Ammon's horn (tissue), 1 donor: ENCODE measurements at regions not wholly inside any gene's neighbourhood (a gene's known extent, or its start where the extent isn't known, plus 50 kb on each side); places are given as distances from the start of the nearest gene placed in this dataset.
"Not testable (repeated sequence)": the region's sequence is repeated elsewhere in the genome, so short reads cannot be mapped to it uniquely, and the experiment has no call there.

Experiments used
- DNase-seq: peaks from one replicate; pipeline ENCODE4 v3.0.0-alpha.2; 2016; ENCODE audit warnings: low spot score

DNA sequence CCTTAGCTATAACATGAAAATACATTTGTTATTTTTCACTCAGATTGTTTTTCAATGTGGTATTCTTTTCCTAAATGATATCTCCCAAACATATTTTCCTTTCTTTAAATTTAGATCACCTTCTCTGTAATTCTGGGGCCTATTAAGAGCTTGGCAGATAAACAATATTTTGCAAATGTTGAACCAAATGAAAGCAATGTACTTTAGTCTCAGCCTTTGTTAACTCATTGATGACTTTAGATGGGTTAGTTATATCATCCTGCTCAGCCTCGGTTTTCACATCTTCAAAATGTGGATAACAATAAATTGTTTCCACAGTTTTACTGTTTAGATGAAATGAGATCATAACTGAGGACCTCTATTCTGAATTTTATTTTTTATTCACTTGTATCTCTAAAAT is 1205.2 kb downstream of the SUCLG1 start:
- no peak for DNase-seq

- DNase-seq = no peak
Measured at GRCh38 chr2:83251321-83251872, 1207.7 kb downstream of the SUCLG1 start.

DNA sequence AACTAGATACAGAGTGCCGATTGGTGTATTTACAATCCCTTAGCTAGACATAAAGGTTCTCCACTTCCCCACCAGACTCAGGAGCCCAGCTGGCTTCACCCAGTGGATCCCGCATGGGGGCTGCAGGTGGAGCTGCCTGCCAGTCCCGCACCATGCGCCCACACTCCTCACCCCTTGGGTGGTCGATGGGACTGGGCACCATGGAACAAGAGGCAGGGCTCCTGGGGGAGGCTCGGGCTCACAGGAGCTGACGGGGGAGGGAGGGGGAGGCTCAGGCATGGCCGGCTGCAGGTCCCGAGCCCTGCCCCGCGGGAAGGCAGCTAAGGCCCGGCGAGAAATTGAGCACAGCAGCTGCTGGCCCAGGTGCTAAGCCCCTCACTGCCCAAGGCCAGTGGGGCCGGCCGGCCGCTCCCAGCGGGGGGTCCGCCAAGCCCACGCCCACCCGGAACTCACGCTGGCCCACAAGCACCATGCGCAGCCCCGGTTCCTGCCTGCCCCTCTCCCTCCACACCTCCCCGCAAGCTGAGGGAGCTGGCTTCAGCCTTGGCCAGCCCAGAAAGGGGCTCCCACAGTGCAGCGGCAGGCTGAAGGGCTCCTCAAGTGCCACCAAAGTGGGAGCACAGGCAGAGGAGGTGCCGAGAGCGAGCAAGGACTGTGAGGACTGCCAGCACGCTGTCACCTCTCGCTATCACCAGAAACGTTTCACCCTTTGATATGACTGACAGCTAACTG is 1213.1 kb downstream of the SUCLG1 start:
- not testable (repeated sequence) for DNase-seq

DNA sequence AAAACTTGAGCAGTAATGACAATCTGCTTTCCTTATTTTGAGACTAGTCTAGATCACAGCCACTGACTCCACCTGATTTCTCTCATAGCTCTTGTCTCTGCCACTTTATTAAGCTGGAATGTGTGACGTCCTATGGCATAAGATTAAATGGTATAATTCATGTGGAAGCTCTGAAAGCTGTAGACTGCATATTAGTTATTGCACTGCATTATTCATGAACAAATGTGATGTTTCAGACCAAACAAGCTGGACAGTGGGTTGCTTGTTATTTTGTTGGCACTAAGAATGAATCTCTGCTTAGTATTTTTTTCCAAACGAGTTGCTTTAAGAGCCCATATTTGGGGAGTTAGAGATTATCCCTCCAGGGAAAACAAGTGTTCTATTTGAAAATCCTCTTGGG is 1218.5 kb downstream of the SUCLG1 start:
- no peak for DNase-seq

GRCh38 chr2:83238111-83238510 is 1221.0 kb downstream of the SUCLG1 start:
- no peak for DNase-seq

DNA sequence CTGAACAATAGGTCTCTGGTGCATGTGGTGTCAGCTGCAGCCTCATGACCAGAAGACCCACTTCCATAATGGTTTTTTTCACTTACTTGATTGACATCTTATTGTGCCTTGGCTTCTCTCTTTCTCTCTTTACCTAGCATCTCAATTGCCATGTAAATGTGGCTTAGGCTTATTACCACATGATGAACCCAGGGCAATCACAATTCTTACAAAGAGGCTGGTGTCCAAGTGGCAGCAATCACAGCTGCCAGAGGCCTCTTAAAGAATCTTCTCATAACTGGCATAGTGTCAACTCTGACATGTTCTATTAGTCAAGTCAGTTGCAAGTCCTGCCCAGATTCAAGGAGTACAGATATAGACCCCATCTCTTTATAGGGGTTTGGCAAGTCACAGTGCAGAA is 1224.8 kb downstream of the SUCLG1 start:
- no peak for DNase-seq

- DNase-seq = no peak
Measured at GRCh38 chr2:83233781-83234180, 1225.3 kb downstream of the SUCLG1 start.

DNA sequence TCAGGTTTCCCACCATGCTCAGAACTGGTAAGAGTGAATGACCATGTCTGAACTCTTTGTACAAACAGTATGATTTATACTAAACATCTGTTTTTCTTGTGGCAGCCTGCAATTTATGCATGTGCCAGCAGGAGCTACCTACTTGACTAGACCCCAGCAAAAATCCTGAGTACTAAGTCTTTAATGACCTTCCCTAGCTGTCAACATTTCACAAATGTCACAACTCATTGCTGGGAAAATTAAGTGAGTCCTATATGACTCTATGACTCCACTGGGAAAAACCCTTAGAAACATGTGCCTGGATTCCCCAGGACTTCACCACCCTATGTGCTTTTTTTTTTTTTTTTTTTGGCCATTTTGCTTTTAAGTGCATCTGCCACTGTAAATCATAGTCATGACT is 1225.8 kb downstream of the SUCLG1 start:
- DNase-seq = no peak

DNA sequence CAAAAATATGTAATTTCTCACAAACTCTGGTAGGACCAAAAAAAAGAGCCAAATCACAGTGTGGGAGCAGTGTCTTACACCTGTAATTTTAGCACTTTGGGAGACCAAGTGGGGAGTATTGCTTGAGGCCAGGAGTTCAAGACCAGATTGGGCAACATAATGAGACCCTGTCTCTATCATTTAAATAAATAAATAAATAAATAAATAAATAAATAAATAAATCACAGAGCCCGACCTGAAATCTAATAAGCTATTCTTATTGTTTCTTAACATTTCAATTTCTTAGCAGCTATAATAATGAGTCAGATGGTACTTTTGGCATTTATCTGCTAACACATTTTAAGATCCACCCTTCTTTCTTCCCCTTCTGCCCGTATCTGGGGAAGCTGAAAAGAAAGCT is 1229.6 kb downstream of the SUCLG1 start:
- no peak for DNase-seq

DNA sequence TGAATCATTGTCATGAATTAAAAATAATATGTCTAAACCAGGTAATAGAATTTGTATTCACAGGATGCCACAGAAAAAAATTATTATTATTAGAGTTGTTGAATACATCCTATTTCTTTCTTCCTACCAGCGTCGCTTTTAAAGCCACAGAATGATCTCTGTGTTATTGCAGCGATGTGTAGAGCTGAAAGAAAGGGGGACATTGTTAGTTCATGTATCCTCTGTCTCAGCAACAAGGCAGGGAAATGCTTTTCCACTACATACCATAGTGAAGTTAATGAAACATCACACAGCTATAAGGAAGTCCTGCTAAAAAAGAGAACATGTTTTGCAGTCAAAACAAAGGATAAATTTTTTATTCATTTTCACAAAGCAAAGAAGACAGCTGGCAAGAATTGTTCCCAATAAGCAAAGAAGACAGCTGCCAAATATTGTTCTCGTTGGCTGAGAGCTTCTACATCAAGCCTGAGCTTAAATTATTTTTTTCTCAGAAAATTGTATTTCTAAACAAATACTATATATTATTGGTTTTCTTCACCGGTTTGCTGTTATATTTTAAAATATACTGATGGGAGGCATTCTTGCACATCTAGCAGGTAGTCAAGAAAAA is 1234.4 kb downstream of the SUCLG1 start:
- peak; percentile 37 for DNase-seq

DNA sequence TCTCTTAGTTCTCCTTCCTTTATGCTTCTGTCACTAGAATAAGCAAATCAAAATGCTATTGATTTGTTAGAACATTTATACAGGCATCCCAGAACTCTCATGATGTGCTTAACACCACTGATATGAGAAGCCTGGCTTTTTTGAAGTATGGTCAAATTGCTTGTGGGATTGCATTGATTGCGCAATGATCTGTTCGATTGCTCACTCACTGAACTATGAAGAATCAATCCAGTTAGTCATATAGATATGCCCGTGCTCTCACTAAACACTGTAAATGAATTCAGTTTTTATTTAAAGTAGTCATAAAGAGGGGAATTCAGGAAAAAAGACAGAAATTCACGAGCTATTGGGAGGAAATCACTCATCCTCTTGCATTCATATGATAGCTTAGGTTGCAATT is 1237.8 kb downstream of the SUCLG1 start:
- no peak for DNase-seq

GRCh38 chr2:83217854-83218253 is 1241.2 kb downstream of the SUCLG1 start:
- no peak for DNase-seq

DNA sequence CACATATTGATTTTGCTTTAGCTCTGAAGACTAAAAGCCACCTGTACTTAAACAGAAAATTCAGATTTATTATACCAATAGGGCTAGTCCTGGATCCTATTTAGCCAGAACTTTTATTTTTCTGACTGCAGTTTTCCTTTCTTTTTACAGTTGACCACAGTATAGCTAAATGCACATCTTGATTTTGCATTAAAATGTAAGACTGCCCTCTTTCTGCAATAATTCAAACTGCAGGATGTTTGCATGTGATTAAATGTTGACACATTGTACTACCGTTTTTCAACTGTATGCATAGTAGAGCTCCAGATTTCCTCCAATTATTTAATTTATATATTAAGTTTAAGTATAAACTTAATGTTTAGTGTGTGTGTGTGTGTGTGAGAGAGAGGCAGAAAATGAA is 1262.9 kb downstream of the SUCLG1 start:
- peak; percentile 8 for DNase-seq

DNA sequence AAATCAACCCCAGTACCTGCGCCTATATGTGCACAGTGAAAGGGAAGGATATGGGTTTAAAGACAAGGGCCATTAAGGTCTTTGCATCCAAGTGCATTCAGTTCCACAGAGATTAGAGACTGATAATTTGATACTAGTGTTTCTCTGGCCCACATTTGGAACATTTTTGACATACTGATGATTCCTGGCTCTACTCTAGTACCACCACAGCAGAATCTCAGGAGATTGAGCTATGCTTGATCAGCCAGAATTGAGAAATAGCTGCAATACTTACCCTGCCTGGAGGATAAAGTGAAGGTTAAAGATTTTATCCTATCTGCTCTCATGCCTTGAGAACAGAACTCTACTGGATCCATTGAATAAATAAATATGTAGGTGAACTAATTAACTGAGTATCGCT is 1267.8 kb downstream of the SUCLG1 start:
- DNase-seq = no peak

DNA sequence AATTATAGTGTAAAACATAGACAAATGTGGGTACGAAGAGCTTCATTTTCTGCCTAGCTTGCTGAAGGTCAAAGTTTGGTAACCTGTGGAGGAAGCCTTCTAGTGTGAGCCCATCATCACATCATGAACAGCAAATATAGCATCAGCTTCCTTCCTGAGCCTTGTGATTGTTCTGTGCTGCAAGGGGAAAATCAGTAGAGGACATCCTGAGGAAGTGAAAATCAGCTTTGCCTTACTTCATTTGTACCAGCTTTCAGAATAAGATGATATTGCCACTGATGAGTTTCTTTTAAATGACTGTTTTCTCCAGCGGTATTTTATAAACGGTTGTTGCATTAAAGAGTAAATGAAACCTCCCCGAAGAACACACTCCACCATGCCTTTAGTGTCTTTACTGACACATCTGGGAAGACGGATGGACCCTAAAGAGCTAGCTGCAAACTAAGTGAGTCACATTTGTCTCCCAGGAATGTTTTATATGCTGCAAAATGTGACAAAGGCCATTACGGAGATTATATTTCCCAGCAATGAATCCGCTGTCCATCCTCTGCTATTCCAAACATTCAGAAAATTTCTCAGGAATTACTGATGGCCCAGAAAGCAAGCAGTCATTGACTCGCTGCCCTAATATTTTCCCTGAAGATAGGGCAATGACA is 1272.8 kb downstream of the SUCLG1 start:
- no peak for DNase-seq

- not testable (repeated sequence) for DNase-seq
Measured at GRCh38 chr2:83180862-83181530, 1278.1 kb downstream of the SUCLG1 start.

DNA sequence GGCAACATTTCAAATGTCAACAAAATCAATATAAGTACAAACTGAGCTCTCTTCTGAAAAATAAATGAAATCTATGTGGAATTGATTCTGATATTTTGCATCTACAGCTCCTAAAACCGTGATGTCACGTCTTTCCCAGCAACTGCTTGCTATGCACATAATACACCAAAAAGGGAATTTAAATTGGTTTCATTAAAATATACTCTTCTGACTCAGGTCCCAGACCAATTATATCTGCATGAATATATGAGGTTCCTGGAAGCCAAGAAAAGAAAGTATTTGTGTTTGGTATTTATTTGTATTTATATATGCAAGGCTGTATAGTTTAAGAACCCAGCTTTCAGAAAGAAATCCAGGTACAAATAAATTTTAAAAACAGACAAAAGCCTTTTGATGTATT is 1282.5 kb downstream of the SUCLG1 start:
- DNase-seq = no peak

- DNase-seq = no peak
Measured at GRCh38 chr2:83172841-83173240, 1286.2 kb downstream of the SUCLG1 start.

- DNase-seq = no peak
Measured at GRCh38 chr2:83168377-83168776, 1290.7 kb downstream of the SUCLG1 start.

- no peak for DNase-seq
Measured at GRCh38 chr2:83162421-83162820, 1296.7 kb downstream of the SUCLG1 start.

- no peak for DNase-seq
Measured at GRCh38 chr2:83160571-83160970, 1298.5 kb downstream of the SUCLG1 start.

GRCh38 chr2:83155826-83156225 is 1303.3 kb downstream of the SUCLG1 start:
- DNase-seq = no peak

DNA sequence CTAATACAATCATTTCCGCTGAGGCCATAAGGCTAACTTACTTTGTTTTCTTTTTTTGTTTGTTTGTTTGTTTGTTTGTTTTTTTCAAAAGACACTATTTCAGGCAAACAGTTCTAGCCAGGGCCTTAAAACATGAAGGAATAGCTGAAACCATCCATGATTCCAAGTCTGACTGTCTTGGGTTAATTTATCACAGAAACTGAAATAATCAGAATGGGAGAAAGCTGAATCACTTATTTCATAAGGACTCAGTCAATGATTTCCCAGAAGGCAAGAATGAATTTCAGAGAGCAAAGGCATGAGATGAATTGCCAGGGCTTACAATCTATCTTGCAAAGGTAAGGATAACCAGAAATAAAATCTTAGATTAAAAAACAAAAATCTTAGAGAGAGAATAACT is 1315.1 kb downstream of the SUCLG1 start:
- DNase-seq = no peak
